SW480 (cell line): ENCODE measurements at regions not wholly inside any gene's neighbourhood (a gene's known extent, or its start where the extent isn't known, plus 50 kb on each side); places are given as distances from the start of the nearest gene placed in this dataset.
"Not testable (repeated sequence)": the region's sequence is repeated elsewhere in the genome, so short reads cannot be mapped to it uniquely, and the experiment has no call there.

Experiments
- DNase-seq: peaks from one replicate; pipeline ENCODE4 v3.0.0-alpha.2; 2016; ENCODE audit warnings: low spot score

DNA sequence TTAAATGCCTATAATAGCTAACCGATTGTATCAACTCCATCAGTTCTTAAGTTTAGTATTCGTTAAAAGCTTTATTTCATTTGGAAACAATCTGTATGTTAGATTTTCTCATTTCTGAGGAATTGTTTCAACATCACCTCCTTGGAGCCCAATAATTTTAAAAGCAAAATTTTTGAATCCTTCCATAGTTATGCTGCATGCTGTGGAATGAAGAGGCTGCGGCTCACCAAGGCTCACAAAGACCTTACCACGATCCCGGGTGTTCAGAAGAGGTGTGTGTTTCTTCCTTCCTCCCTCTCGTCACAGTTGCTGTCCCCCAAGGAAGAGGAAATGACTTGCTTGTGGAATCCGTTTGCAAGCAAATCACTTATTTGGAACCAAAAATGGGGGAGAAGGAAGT, 143.8 kb downstream of the FGF1 start:
- no peak for DNase-seq

DNA sequence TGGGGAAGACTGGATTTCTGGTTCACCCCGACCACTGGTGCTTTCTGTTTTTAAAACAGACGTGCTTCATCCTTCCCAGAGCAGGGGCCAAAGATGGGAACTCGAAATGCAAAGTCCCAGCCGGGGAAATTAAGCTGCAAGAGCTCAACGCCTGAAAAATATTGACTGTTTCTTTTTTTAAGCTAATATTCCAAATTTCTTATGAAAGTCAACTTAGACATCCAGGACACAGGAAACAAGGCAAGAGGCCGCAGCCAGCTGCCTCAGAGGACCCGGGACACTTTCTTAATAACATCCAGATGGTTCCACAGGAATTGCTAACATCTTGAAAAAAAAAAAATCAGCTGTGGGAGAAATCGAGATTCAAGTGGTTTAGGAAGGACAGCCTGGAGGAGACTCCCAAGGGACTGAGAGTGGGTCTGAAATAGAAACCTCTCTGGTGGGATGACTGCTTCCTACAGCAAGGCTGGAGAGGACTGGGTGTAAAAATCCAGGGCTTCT, 144.9 kb downstream of the FGF1 start:
- no peak for DNase-seq

DNA sequence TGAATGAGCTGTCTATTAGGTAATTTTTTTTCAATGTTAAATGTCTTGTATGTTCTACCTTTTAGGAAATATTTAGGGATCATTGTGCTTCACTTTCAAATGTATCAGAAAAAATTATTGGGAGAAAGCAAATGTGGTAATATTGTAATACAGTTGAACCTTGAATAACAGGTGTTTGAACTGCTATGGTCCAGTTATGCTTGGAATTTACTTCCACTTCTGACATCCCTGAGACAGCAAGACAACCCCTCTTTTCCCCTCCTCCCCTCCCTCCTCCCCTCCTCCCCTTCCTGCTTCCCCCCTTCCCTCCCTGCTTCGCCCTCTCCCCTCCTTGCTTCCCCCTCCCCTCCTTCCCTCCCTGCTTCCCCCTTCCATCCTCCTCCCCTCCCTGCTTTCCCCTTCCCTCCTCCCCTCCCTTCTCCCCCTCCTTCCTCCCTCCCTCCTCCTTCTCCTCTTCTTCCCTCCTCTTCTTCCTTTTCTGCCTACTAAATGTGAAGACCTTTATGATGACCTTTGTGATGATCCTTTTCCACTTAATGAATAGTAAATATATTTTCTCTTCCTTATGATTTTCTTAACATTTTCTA, 146.6 kb downstream of the FGF1 start:
- no peak for DNase-seq

DNA sequence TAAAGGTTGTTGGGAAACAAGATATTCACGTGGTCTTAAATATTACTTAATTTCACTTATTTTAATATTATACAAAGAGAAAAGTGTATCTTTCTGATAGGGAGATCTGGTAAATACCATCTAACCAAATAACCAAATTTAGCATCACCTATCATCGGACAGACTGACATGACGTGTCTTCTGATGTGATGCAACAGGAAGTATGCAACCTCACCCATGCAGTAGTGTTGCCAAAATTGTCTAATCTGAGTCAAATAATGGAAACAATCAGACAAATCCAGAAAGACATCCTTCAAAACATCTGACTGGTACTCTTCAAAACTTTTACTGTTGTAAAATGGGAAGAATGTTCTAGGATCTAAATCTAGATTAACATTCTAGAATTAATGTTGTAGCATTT, 148.0 kb downstream of the FGF1 start:
- DNase-seq, result no peak

DNA sequence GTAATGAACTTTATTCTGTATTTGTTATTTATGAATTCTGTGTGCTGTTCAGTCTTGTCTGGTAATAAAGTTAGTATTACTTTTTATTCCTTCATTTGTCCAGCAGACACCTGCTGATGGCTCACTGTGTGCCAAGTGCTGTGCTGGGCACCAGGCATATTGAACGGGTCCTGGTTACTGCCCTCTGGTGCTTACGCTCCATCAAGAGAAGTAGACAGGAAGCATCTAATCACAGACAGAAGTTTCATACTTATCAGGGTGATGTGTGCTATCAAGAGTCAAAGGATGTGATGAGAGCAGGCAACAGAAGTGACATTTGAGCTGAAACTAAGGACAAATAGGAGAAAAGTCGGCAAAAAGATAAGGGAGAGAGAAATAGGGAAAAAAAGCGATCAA, 153.1 kb downstream of the FGF1 start:
- no peak for DNase-seq

DNA sequence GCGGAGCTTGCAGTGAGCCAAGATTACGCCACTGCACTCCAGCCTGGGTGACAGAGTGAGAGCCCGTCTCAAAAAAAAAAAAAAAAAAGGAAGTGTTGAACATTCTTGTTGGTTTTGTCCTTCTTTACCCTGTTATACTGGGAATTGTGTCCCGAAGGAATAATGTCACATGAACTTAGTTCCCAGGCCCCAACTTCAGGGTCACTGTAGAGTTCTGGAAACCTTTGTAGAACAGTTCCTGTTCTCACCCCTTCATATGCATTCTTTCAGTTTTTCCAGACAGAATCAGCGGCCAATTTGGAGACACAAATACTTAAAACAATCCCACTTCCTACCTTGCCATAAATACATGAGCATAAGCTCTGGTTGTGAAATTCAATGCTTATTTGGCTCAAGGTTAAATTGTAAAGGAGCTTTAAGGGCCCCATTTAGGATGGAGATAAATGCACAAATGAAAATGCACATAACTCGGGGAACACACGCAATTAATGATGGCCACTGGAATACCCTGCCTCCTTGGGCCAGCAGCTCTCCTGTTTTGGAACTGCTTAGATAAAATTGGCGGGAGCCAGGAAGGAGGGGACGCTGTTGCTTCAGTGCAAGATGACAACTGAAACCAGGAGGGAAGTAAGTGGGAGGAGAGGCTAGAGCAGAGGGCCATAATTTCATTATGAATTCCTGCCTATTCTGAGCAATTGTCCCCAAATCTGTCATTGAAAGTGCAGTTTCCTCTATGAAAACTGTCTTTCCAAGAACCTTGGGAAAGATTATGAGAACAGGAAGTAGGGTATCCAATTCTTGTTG, 153.7 kb downstream of the FGF1 start:
- DNase-seq, result no peak

DNA sequence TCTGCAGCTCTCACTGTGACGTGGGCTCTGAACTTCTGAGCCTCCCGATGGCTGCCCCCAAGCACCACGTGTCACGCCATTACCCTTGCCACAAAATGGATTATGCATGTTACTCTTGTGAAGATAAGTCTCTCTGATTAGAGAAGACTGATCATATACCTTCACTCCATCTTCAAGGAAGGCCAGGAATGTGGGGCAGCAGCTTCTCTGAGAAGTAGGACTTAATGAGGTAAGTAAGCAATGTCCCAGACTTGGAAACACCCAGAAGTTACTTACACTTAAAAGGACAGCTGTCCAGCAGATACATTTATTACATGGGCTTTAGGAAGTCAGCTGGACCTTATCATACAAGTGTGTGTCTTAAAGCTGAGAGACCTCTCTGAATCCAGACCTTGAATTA, 155.0 kb downstream of the FGF1 start:
- DNase-seq, result no peak

DNA sequence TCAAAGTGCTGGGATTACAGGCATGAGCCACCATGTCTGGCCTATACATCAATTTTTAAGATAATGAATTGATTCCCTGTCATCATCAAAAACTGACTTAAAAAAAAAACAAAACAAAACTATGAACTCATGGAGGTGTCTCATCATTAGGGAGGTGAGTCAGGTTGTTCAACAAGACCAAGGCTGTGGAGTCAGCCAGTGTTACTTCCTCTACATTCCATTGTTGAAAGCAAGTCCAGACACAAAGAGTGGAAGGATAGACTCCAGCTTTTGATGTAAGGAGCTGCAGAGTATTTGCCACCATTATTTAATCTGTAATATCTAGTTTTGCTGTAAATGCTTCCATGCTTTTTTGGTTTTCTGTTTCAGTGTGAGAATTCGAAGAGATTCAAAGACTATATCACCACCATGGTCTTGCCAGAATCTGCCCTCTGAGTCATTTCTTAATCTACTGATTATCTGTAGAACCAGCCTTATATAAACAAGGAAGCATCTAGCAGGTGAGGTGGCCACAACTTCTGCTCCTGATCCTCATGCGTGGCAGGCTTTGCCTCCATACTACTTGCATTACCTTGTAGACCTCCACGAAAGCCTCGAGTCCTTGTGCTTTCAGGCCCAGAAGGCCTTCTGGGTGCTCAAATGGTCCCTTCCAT, 156.1 kb downstream of the FGF1 start:
- peak; percentile 29 for DNase-seq

DNA sequence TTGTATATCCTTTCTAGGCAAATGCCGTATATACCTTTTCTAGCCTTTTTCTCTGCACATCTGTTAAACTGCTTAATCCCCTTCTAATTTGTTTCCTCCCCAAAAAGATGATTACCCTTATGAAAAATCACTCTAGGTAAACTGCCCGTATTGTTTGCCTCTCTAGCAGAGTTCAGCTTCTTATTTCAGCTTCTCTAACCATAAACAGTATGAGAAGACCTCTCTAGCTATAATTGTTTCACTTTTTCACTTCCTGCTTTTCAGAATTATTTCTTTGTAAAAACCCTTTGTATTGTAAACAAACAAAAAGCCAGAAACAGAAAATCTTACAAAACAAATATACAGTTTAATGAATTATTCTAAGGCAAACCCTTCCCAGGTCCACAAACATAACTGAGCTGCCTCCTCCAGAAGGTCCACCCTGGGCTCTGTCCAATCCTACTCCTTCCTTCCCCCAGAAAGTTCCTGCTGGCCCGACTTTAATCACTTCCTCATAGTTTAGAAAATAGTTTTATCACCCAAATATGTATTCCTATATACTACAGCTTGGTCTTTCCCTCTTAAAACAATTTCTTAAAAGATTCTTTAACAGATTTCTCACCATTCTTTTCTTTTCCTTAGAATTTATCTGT, 158.1 kb downstream of the FGF1 start:
- DNase-seq, result no peak

DNA sequence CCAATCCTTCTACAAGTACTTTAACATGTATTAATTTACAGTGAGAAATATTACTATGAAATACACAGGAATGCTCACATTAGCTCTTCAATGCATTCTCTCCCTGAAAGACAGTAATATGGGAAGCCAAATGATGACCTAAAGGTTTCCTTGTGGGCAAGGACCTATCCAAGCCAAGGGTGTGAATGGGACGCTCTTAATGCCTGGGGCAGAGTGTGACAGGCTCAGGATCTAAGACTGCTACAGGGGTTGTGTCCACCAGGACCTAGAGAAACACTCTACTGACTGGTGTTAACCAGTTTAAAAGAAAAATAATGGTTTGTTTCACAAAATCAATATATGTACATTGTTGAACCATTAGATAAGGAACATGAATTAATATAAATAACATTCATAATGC, 158.7 kb downstream of the FGF1 start:
- DNase-seq, result no peak

DNA sequence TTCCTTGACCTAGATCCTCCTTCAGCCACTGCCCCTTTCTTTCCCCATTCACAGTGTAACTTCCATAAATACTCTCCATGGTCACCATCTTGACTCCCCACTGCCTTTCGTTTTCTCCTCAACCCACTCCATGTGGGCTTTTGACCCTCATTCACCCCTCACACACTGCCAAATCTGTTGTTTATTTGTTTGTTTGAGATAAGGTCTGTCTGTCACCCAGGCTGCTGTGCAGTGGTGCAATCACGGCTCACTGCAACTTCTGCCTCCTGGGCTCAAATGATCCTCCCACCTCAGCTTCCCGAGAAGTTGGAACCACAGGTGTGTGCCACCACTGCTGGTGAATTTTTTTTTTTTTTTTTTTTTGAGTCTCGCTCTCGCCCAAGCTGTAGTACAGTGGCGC, 162.9 kb downstream of the FGF1 start:
- DNase-seq, result no peak

DNA sequence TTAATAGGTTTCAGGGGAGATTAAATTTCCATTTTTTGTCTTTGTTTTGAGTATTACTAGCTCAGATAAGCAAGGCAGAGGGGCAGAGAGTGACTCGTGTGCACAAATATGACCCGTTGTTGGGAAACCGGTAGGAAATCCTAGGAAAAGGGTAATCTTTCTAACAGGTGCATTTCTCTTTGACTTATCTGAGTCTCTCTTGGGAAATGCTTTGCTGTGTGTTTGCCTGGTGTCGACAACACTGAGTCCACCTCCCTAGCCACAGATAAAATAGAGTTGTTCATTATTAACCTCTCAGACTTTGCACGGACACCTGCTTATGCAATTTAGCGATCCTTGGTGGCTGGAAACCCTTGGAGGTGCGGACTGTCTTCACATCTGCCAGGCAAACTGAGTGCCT, 164.2 kb downstream of the FGF1 start:
- no peak for DNase-seq

DNA sequence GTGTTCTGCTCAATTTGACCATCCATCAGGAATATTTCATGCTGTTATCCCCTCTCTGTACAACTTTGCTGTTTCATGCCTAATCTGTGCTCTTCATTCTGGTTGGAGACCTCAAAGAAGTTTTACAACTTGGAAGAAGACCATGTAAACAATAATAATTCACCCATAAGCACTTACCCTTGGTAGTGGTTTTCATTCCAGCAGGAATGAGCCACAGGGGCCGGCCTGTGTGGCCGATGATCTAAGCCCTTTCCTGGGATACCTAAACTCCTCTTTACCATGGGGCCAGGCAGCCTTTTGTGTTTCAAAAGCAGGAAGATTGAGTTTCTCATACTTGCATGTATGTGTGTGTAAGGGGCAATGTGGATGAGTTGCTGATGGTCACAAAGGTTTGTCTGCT, 165.0 kb downstream of the FGF1 start:
- DNase-seq, result peak; percentile 30

DNA sequence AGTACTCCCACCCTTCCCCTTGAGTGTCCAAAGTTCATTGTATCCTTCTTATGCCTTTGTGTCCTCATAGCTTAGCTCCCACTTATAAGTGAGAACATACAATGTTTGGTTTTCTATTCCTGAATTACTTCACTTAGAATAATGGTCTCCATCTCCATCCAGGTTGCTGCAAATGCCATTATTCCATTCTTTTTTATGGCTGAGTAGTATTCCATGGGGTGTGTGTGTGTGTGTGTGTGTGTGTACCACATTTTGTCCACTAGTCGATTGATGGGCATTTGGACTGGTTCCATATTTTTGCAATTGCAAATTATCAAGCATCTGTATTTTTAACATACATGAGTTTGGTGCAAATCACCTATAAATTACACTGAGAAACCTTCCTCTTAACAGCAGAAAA, 166.0 kb downstream of the FGF1 start:
- not testable (repeated sequence) for DNase-seq

DNA sequence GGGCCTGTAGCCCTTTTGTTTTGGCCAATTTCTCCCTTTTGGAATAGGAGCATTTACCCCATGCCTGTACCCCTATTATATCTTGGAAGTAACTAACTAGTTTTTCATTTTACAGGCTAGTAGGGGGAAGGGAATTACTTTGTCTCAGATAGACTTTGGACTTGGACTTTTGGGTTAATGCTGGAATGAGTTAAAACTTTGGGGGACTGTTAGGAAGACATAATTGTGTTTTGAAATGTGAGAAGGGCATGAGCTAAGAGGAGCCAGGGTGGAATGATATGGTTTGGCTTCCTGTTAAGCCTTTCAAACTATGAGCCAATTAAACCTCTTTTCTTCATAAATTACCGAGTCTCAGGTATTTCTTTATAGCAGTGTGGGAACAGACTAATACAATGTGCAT, 168.1 kb downstream of the FGF1 start:
- no peak for DNase-seq

DNA sequence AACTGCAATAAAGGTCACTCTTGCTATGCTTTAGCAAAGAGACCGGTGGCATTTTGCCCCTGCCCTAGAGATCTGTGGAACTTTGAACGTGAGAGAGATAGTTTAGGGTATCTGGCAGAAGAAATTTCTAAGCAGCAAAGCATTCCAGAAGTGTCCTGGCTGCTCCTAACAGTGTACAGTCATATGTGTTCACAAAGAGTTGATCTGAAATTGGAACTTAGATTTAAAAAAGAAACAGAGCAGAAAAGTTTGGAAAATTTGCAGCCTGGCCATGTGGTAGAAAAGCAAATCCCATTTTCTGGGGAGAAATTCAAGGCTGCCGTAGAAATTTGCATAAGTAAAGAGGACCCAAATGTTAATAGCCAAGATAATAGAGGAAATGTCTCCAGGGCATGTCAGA, 169.2 kb downstream of the FGF1 start:
- DNase-seq, result no peak

DNA sequence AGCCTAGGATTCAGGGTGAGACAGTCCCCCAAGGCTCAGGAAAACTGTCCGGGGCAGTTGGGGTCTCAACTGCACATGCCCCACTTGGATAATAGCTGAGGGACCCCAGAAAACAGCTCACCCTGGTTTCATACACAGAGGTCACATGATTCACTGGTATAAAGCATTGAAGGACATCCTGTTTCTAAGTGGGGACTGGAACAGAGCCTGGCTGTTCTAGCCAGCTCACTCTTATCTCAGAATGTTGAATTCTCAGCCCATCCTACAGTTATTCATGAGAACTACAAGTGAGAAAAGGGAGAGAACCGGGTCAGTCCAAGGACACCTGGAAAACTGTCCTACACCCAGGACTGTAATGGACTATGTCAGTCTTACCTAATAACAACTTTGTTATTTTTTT, 170.9 kb downstream of the FGF1 start:
- DNase-seq, result no peak

DNA sequence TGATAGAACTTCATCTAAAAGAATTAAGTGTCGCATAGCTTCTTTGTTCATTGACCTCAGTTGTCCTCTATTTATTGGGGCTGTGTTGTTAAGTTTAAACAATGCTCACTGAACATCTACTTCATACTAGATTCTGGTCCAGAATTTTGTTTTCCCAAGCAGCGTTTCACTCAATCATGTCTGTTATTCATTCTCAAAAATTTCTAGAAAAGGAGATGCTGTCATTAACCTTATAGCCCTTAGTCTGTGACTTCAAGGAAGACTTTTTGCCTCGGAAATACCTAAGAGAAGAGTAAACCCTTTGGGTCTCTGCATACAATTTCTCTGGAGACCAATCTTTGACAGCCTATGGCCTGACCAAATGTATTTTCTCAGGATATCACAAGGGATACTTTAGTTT, 171.7 kb downstream of the FGF1 start:
- DNase-seq, result no peak

DNA sequence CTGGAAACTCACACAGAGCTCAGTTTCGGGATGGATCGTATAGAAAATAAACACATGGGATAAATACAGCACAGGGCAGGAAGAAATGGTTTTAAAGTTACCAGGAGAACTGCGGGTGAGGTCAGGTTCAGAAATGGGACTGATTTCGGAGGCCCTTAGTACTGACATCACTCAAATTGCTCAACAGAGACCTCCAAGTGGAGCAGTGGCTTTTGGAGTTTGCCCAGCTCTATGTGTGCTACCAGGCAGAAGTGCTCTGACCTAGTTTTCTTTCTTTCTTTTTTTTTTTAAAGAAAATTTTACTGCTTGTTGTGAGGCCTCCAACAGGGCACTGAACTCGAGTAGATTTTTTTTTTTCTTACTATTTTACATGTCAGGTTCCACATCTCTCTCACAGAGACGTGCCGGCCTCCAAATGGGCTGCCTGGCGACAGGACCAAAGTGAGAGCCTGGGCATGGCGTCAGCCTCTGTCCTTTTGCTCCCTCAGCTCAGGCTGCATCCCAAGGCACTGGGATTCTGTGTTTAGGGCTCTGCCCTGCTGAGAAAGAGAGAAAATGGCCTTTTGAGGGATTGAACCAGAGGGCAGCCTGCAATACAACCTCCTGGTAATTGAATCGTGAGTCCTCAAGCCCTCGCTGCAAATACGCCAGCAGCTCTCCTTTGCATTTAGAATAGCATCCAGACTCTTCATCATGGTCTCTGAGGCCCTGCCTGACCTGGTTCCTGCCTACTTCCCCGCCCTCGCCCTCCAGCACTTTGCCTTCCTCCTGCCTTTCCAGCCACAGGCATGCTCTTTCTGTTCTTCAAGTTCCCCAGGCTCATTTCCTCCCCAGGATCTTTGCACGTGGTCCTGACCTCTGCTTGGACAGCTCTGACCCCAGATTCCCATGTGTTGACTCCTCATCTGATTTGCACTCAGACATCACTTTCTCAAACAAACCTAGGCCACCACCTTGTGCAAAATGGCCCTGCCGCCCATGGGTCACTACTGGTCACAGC, 173.5 kb downstream of the FGF1 start:
- DNase-seq, result no peak

DNA sequence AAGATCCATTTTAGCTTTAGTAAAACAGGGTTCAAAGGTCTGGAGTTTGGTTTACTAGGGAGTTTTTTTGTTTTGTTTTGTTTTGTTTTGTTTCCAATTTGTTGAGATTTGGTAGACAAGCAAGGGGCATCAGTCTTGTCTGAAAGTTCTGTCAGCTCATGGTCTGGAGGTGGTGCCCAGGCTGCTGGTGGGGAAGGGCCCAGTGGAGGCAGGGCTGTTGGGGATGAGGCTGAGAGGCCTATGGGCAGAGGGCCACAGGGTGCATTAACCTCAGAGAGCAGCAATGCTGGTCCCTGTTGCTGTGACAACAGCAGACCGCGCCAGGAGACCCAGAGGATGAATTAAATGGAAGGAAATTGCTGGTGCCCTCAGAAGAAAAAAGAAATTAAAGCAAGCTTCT, 174.5 kb downstream of the FGF1 start:
- no peak for DNase-seq

DNA sequence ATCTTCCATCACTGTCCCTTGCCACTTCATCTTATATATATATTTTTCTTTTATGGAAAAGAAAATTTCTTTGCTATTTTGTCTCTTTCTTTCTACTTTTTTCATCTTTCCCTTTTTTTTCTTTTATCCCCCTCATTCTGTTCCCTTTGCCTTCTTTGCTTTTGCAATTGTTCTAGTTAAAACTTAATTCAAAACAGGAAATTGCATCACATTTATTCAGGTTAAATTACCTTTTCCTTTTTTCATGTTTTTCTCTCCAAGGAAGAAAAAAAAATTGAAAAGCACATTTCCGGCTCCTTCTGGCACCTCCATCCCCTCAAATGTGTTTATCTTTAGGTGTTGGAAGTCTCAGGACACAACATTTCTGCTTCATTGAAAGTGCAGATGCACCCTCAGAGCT, 176.9 kb downstream of the FGF1 start:
- no peak for DNase-seq

DNA sequence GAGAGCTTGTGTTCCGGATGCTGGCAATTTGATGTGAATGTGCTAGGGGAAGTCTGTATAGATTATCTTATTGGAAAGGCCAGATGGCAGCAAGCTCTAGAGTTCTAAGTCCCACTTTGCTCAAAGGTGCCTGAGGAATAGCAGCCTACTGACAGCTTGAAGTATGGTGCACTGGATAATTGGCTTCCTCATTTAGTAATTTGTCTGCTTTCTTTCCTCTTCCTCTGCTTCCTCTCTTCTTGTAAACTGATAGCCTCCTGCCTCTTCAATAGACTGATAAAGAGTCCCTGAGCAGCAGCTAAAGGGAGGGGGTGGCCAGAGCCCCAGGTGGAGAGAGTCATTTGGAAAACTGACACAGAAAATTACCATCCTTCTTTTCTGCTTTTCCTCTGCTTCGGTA, 177.3 kb downstream of the FGF1 start:
- DNase-seq, result no peak
